ENCODE measurements at regions not wholly inside any gene's neighbourhood (a gene's known extent, or its start where the extent isn't known, plus 50 kb on each side); places are given as distances from the start of the nearest gene placed in this dataset.

GRCh38 chr12:87612996-87613395 is 416.2 kb downstream of the C12orf50 start:
- no peak for TF ChIP-seq CTCF (conservative IDR thresholded peaks at IDR 0.05)
- no peak overlapping the region for H3K27ac ChIP-seq

- H3K27ac ChIP-seq, result no peak overlapping the region
Measured at GRCh38 chr12:87608321-87608720, 420.9 kb downstream of the C12orf50 start.

GRCh38 chr12:87603727-87604126 is 425.5 kb downstream of the C12orf50 start:
- TF ChIP-seq CTCF (conservative IDR thresholded peaks at IDR 0.05), result no peak
- no peak overlapping the region for H3K27ac ChIP-seq

More at GRCh38 chr12:87608321-87608720, 420.9 kb downstream of the C12orf50 start:
- no peak for TF ChIP-seq CTCF (conservative IDR thresholded peaks at IDR 0.05)

GRCh38 chr12:87599459-87599858 is 429.7 kb downstream of the C12orf50 start:
- no peak for TF ChIP-seq CTCF (conservative IDR thresholded peaks at IDR 0.05)
- H3K27ac ChIP-seq, result no peak overlapping the region

GRCh38 chr12:87597114-87597513 is 432.1 kb downstream of the C12orf50 start:
- H3K27ac ChIP-seq, result no peak overlapping the region
- no peak for TF ChIP-seq CTCF (conservative IDR thresholded peaks at IDR 0.05)

GRCh38 chr12:87596636-87597035 is 432.6 kb downstream of the C12orf50 start:
- TF ChIP-seq CTCF (conservative IDR thresholded peaks at IDR 0.05), result no peak
- H3K27ac ChIP-seq, result no peak overlapping the region

- H3K27ac ChIP-seq, result no peak overlapping the region
- no peak for TF ChIP-seq CTCF (conservative IDR thresholded peaks at IDR 0.05)
Measured at GRCh38 chr12:87596134-87596533, 433.1 kb downstream of the C12orf50 start.
